ENCODE measurements at regions not wholly inside any gene's neighbourhood (a gene's known extent, or its start where the extent isn't known, plus 50 kb on each side); places are given as distances from the start of the nearest gene placed in this dataset.
"Not testable (repeated sequence)": the region's sequence is repeated elsewhere in the genome, so short reads cannot be mapped to it uniquely, and the experiment has no call there.

- H3K36me3 ChIP-seq (ENCODE audit: insufficient read depth); H3K4me3 ChIP-seq (ENCODE audit: low read depth, low read length); H3K27ac ChIP-seq (ENCODE audit: low read depth); H3K4me1 ChIP-seq (ENCODE audit: insufficient read depth); DNase-seq (ENCODE audit: extremely low spot score): not testable (repeated sequence)
- 83% methylated on average over 10 of the region's 14 CpGs for WGBS
Observed at GRCh38 chr14:105734241-105734640, 207.9 kb downstream of the TMEM121 start.

GRCh38 chr14:105736331-105736730, 209.9 kb downstream of the TMEM121 start:
- not testable (repeated sequence) for H3K27ac ChIP-seq (ENCODE audit: low read depth); H3K4me1 ChIP-seq (ENCODE audit: insufficient read depth); H3K4me3 ChIP-seq (ENCODE audit: low read depth, low read length); DNase-seq (ENCODE audit: extremely low spot score); H3K36me3 ChIP-seq (ENCODE audit: insufficient read depth)
- 86% methylated on average over 17 of the region's 20 CpGs for WGBS

- WGBS = 88% methylated on average over 16 of the region's 17 CpGs
- Histone ChIP-seq H3K27ac (ENCODE audit: low read depth) (no peak overlapping the region), H3K36me3 (ENCODE audit: insufficient read depth) (no peaks in the 10 kb centered on the region), H3K4me3 (ENCODE audit: low read depth, low read length) (no peak overlapping the region), H3K4me1 (ENCODE audit: insufficient read depth) (no peaks in the 10 kb centered on the region)
- DNase-seq (ENCODE audit: extremely low spot score) = no peak
Observed at GRCh38 chr14:105737504-105738246, 211.3 kb downstream of the TMEM121 start.

GRCh38 chr14:105738638-105739037, 212.3 kb downstream of the TMEM121 start:
- no peak overlapping the region for H3K27ac ChIP-seq (ENCODE audit: low read depth)
- WGBS = 95% methylated on average over 8 of the region's 8 CpGs
- H3K36me3 ChIP-seq (ENCODE audit: insufficient read depth) = no peaks in the 10 kb centered on the region
- no peaks in the 10 kb centered on the region for H3K4me1 ChIP-seq (ENCODE audit: insufficient read depth)
- no peak overlapping the region for H3K4me3 ChIP-seq (ENCODE audit: low read depth, low read length)
- no peak for DNase-seq (ENCODE audit: extremely low spot score)

GRCh38 chr14:105739331-105740102, 213.1 kb downstream of the TMEM121 start:
- 87% methylated on average over 14 of the region's 14 CpGs for WGBS
- Histone ChIP-seq H3K27ac (ENCODE audit: low read depth) (no peak overlapping the region), H3K36me3 (ENCODE audit: insufficient read depth) (no peaks in the 10 kb centered on the region), H3K4me1 (ENCODE audit: insufficient read depth) (no peaks in the 10 kb centered on the region), H3K4me3 (ENCODE audit: low read depth, low read length) (no peak overlapping the region)
- DNase-seq (ENCODE audit: extremely low spot score) = no peak

GRCh38 chr14:105740272-105740671, 213.9 kb downstream of the TMEM121 start:
- 82% methylated on average over 18 of the region's 18 CpGs for WGBS
- DNase-seq (ENCODE audit: extremely low spot score); H3K4me3 ChIP-seq (ENCODE audit: low read depth, low read length): not testable (repeated sequence)

GRCh38 chr14:105740961-105741360, 214.6 kb downstream of the TMEM121 start:
- not testable (repeated sequence) for DNase-seq (ENCODE audit: extremely low spot score); H3K4me1 ChIP-seq (ENCODE audit: insufficient read depth); H3K4me3 ChIP-seq (ENCODE audit: low read depth, low read length); H3K27ac ChIP-seq (ENCODE audit: low read depth); H3K36me3 ChIP-seq (ENCODE audit: insufficient read depth)
- 80% methylated on average over 7 of the region's 14 CpGs for WGBS

More at GRCh38 chr14:105740272-105740671, 213.9 kb downstream of the TMEM121 start:
- H3K27ac ChIP-seq (ENCODE audit: low read depth); H3K36me3 ChIP-seq (ENCODE audit: insufficient read depth); H3K4me1 ChIP-seq (ENCODE audit: insufficient read depth): not testable (repeated sequence)

- H3K4me1 ChIP-seq (ENCODE audit: insufficient read depth); DNase-seq (ENCODE audit: extremely low spot score); H3K36me3 ChIP-seq (ENCODE audit: insufficient read depth); H3K27ac ChIP-seq (ENCODE audit: low read depth); H3K4me3 ChIP-seq (ENCODE audit: low read depth, low read length): not testable (repeated sequence)
- 89% methylated on average over 29 of the region's 29 CpGs for WGBS
Observed at GRCh38 chr14:105741707-105742530, 215.5 kb downstream of the TMEM121 start.

GRCh38 chr14:105742531-105742848, 216.1 kb downstream of the TMEM121 start:
- Histone ChIP-seq H3K27ac (ENCODE audit: low read depth) (no peak overlapping the region), H3K36me3 (ENCODE audit: insufficient read depth) (no peaks in the 10 kb centered on the region), H3K4me1 (ENCODE audit: insufficient read depth) (no peaks in the 10 kb centered on the region), H3K4me3 (ENCODE audit: low read depth, low read length) (no peak overlapping the region)
- DNase-seq (ENCODE audit: extremely low spot score) = no peak
- WGBS = 74% methylated on average over 7 of the region's 7 CpGs

- WGBS = 79% methylated on average over 23 of the region's 33 CpGs
- DNase-seq (ENCODE audit: extremely low spot score) = not testable (repeated sequence)
Observed at GRCh38 chr14:105742904-105743701, 216.7 kb downstream of the TMEM121 start.

GRCh38 chr14:105744213-105744787, 217.9 kb downstream of the TMEM121 start:
- H3K27ac ChIP-seq (ENCODE audit: low read depth); DNase-seq (ENCODE audit: extremely low spot score); H3K36me3 ChIP-seq (ENCODE audit: insufficient read depth); H3K4me3 ChIP-seq (ENCODE audit: low read depth, low read length); H3K4me1 ChIP-seq (ENCODE audit: insufficient read depth): not testable (repeated sequence)
- 70% methylated on average over 10 of the region's 10 CpGs for WGBS

More at GRCh38 chr14:105742904-105743701, 216.7 kb downstream of the TMEM121 start:
- not testable (repeated sequence) for H3K36me3 ChIP-seq (ENCODE audit: insufficient read depth); H3K4me1 ChIP-seq (ENCODE audit: insufficient read depth); H3K4me3 ChIP-seq (ENCODE audit: low read depth, low read length); H3K27ac ChIP-seq (ENCODE audit: low read depth)

GRCh38 chr14:105745433-105746123, 219.2 kb downstream of the TMEM121 start:
- Histone ChIP-seq H3K27ac (ENCODE audit: low read depth) (no peak overlapping the region), H3K4me3 (ENCODE audit: low read depth, low read length) (no peak overlapping the region), H3K36me3 (ENCODE audit: insufficient read depth) (no peaks in the 10 kb centered on the region), H3K4me1 (ENCODE audit: insufficient read depth) (no peaks in the 10 kb centered on the region)
- DNase-seq (ENCODE audit: extremely low spot score) = no peak
- 53% methylated on average over 6 of the region's 6 CpGs for WGBS

Measured in urinary bladder (tissue), 3 donors.